GM12801 (cell line): ENCODE measurements at regions not wholly inside any gene's neighbourhood (a gene's known extent, or its start where the extent isn't known, plus 50 kb on each side); places are given as distances from the start of the nearest gene placed in this dataset.

ENCODE experiments used
- TF ChIP-seq, protein P1 (sequence below): IDR thresholded peaks from one replicate; pipeline ENCODE4 v1.5.1; 2011; ENCODE audit warnings: control low read depth; ENCODE audit not compliant: insufficient read length; ENCODE audit errors: extremely low read depth

DNA sequence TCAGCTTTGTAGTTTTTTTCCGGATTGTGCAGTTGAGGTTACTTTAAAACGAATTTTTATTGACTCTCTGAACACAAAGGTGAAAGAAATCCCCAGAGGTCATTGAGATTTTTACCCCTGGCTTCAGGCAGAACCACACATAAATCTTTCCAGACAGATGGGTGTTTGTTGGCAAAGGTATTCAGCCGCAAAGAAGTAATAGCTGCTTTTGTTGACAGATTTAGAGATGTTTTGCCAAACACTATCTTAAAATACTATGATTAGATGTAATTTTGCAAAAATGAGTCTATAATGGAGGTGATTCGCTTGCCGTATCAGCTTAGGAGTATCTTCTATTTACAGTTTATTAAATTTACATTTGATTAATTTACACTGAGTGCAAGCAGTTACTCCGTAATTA, 418.3 kb upstream of the CLINT1 start:
- TF ChIP-seq, protein P1, sequence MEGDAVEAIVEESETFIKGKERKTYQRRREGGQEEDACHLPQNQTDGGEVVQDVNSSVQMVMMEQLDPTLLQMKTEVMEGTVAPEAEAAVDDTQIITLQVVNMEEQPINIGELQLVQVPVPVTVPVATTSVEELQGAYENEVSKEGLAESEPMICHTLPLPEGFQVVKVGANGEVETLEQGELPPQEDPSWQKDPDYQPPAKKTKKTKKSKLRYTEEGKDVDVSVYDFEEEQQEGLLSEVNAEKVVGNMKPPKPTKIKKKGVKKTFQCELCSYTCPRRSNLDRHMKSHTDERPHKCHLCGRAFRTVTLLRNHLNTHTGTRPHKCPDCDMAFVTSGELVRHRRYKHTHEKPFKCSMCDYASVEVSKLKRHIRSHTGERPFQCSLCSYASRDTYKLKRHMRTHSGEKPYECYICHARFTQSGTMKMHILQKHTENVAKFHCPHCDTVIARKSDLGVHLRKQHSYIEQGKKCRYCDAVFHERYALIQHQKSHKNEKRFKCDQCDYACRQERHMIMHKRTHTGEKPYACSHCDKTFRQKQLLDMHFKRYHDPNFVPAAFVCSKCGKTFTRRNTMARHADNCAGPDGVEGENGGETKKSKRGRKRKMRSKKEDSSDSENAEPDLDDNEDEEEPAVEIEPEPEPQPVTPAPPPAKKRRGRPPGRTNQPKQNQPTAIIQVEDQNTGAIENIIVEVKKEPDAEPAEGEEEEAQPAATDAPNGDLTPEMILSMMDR: no peak

DNA sequence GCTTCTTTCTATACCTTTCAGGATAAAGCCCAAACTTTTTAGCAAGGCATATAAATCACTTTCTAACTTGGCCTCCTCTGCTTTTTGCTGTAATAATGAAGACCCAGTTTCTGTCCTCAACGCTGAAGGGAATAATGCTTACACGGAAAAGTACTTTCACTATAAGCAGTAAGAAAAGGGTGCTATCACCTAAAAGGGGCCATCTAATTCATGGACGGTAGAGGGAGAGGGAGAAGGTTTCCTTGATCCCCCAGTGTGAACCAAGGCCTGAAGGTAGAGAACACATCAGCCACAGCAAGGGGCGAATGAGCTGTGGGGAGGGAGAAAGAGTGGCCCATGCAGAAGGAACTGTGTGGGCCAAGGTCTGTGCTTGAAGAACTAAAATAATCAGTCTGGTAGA, 417.7 kb upstream of the CLINT1 start:
- TF ChIP-seq, protein P1: no peak

GRCh38 chr5:158275511-158275910, 416.6 kb upstream of the CLINT1 start:
- TF ChIP-seq, protein P1: no peak

- TF ChIP-seq, protein P1: no peak
Observed at GRCh38 chr5:158273035-158273434, 414.1 kb upstream of the CLINT1 start.

- TF ChIP-seq, protein P1: no peak
Observed at GRCh38 chr5:158272409-158272808, 413.5 kb upstream of the CLINT1 start.

DNA sequence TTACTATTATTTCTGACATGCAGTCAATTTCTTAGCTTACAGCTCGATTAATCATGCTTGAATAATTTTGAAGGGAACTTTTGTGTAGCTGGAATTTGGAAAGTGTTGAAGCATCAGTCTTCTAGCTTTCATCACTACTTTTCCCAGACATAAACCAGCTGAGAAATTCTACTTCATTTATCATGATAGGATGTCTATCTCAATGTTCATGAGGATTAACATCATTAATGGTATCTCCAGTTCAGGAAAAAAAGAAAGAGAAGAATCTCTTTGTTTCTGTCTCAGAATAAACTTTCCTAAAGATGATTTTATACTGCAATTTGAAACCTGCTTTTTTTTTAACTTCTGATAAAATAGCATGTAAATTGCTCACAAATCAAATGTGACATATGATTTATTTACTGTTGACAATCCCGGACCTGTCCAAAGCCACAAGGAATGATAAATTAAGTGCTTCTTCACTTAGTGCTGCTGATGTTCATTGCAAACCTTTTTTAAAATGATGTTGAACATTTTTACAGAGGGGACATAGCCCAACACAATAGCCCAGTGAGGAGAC, 412.1 kb upstream of the CLINT1 start:
- TF ChIP-seq, protein P1: no peak

- TF ChIP-seq, protein P1: no peak
Observed at GRCh38 chr5:158268286-158268685, 409.3 kb upstream of the CLINT1 start.
